ENCODE measurements at regions not wholly inside any gene's neighbourhood (a gene's known extent, or its start where the extent isn't known, plus 50 kb on each side); places are given as distances from the start of the nearest gene placed in this dataset.

GRCh38 chr5:174423558-174423957 is 300.8 kb upstream of the MSX2 start:
- no peaks in the 10 kb centered on the region for H3K36me3 Mint-ChIP-seq (ENCODE audit: low read depth)
- no peaks in the 10 kb centered on the region for H3K9me3 Mint-ChIP-seq
- DNase-seq (ENCODE audit: low read depth, low spot score): no peak
- peaks cover 21% of the 10 kb centered on the region for H3K27me3 Mint-ChIP-seq (ENCODE audit: low read depth)
- no peak for TF ChIP-seq CTCF (conservative IDR thresholded peaks at IDR 0.05)
- no peak overlapping the region for H3K4me3 Mint-ChIP-seq
- no peak overlapping the region for H3K27ac Mint-ChIP-seq (ENCODE audit: unreplicated experiment)
- H3K4me1 Mint-ChIP-seq: peaks cover 14% of the 10 kb centered on the region

GRCh38 chr5:174424219-174425053 is 299.9 kb upstream of the MSX2 start:
- peaks cover 5% of the 10 kb centered on the region for H3K4me1 Mint-ChIP-seq
- H3K36me3 Mint-ChIP-seq (ENCODE audit: low read depth): no peaks in the 10 kb centered on the region
- no peak for TF ChIP-seq CTCF (conservative IDR thresholded peaks at IDR 0.05)

GRCh38 chr5:174425271-174425963 is 299.0 kb upstream of the MSX2 start:
- TF ChIP-seq CTCF (conservative IDR thresholded peaks at IDR 0.05): no peak
- no peaks in the 10 kb centered on the region for H3K36me3 Mint-ChIP-seq (ENCODE audit: low read depth)
- H3K4me3 Mint-ChIP-seq: no peak overlapping the region
- H3K27me3 Mint-ChIP-seq (ENCODE audit: low read depth): peaks cover 3% of the 10 kb centered on the region
- no peaks in the 10 kb centered on the region for H3K4me1 Mint-ChIP-seq
- no peak overlapping the region for H3K27ac Mint-ChIP-seq (ENCODE audit: unreplicated experiment)
- no peak for DNase-seq (ENCODE audit: low read depth, low spot score)
- no peaks in the 10 kb centered on the region for H3K9me3 Mint-ChIP-seq

More at GRCh38 chr5:174424219-174425053, 299.9 kb upstream of the MSX2 start:
- no peak overlapping the region for H3K4me3 Mint-ChIP-seq
- no peak overlapping the region for H3K27ac Mint-ChIP-seq (ENCODE audit: unreplicated experiment)
- H3K9me3 Mint-ChIP-seq: no peaks in the 10 kb centered on the region
- no peak for DNase-seq (ENCODE audit: low read depth, low spot score)
- peaks cover 12% of the 10 kb centered on the region for H3K27me3 Mint-ChIP-seq (ENCODE audit: low read depth)

GRCh38 chr5:174425964-174426290 is 298.5 kb upstream of the MSX2 start:
- no peaks in the 10 kb centered on the region for H3K9me3 Mint-ChIP-seq
- no peak for DNase-seq (ENCODE audit: low read depth, low spot score)
- TF ChIP-seq CTCF (conservative IDR thresholded peaks at IDR 0.05): no peak
- no peak overlapping the region for H3K4me3 Mint-ChIP-seq
- peaks cover 3% of the 10 kb centered on the region for H3K27me3 Mint-ChIP-seq (ENCODE audit: low read depth)
- H3K36me3 Mint-ChIP-seq (ENCODE audit: low read depth): no peaks in the 10 kb centered on the region
- no peak overlapping the region for H3K27ac Mint-ChIP-seq (ENCODE audit: unreplicated experiment)
- no peaks in the 10 kb centered on the region for H3K4me1 Mint-ChIP-seq

- DNase-seq (ENCODE audit: low read depth, low spot score): no peak
- Mint-ChIP-seq H3K27me3 (ENCODE audit: low read depth) (peaks cover 1% of the 10 kb centered on the region), H3K4me1 (no peaks in the 10 kb centered on the region), H3K9me3 (no peaks in the 10 kb centered on the region), H3K4me3 (no peak overlapping the region), H3K36me3 (ENCODE audit: low read depth) (no peaks in the 10 kb centered on the region), H3K27ac (ENCODE audit: unreplicated experiment) (no peak overlapping the region)
- no peak for TF ChIP-seq CTCF (conservative IDR thresholded peaks at IDR 0.05)
Observed at GRCh38 chr5:174426388-174426787, 298.0 kb upstream of the MSX2 start.
